Fibroblast of lung (primary cell): ENCODE measurements at regions not wholly inside any gene's neighbourhood (a gene's known extent, or its start where the extent isn't known, plus 50 kb on each side); places are given as distances from the start of the nearest gene placed in this dataset.

Experiments
- DNase-seq, 2 donors: peaks; one replicate each; pipeline versions ENCODE4 v3.0.0 to v3.0.0-alpha.2; 2010; ENCODE audit warnings: low read depth in 2 of 2
- H2AFZ ChIP-seq: 2 replicates; pipeline ENCODE4 v1.5.1; 2012; ENCODE audit warnings: low read length, control low read depth, inconsistent platforms
- H3K27ac ChIP-seq: 2 replicates; pipeline ENCODE4 v1.5.1; 2011; ENCODE audit warnings: low read length, control low read depth; ENCODE audit not compliant: insufficient read depth
- H3K27me3 ChIP-seq: 2 replicates; pipeline ENCODE4 v1.5.1; 2011; ENCODE audit warnings: mild to moderate bottlenecking, low read length; ENCODE audit not compliant: control insufficient read depth, insufficient read depth
- H3K36me3 ChIP-seq: 2 replicates; pipeline ENCODE4 v1.5.1; 2011; ENCODE audit warnings: low read length; ENCODE audit not compliant: control insufficient read depth, insufficient read depth
- H3K4me1 ChIP-seq: 2 replicates; pipeline ENCODE4 v1.5.1; 2011; ENCODE audit warnings: low read length; ENCODE audit not compliant: control insufficient read depth, insufficient read depth; ENCODE audit errors: extremely low read depth
- H3K4me2 ChIP-seq: 2 replicates; pipeline ENCODE4 v1.5.1; 2011; ENCODE audit warnings: low read length, control low read depth; ENCODE audit not compliant: insufficient read depth; ENCODE audit errors: extremely low read depth
- H3K4me3 ChIP-seq, 4 experiments: fragments of 200-600 bp in 1 of 4; sonication (generic) in 1 of 4; replicated peaks in 1 of 4; 2 replicates each; pipeline ENCODE4 v1.5.1; 2011 to 2016; ENCODE audit warnings: low read length in 4 of 4, low read depth in 3 of 4, mild to moderate bottlenecking in 3 of 4, control low read depth in 2 of 4, inconsistent platforms in 1 of 4, mixed read lengths in 1 of 4; ENCODE audit not compliant: insufficient read depth in 1 of 4; ENCODE audit errors: control extremely low read depth in 1 of 4
- H3K79me2 ChIP-seq: 2 replicates; pipeline ENCODE4 v1.5.1; 2012; ENCODE audit warnings: mild to moderate bottlenecking, low read length, inconsistent platforms; ENCODE audit not compliant: control insufficient read depth, insufficient read depth
- H3K9ac ChIP-seq: 2 replicates; pipeline ENCODE4 v1.5.1; 2011; ENCODE audit warnings: mild to moderate bottlenecking, low read length, control low read depth; ENCODE audit not compliant: insufficient read depth
- H3K9me3 ChIP-seq: 2 replicates; pipeline ENCODE4 v1.5.1; 2012; ENCODE audit warnings: low read depth, low read length; ENCODE audit not compliant: control insufficient read depth, insufficient read depth
- H4K20me1 ChIP-seq: 2 replicates; pipeline ENCODE4 v1.5.1; 2011; ENCODE audit warnings: low read length; ENCODE audit not compliant: control insufficient read depth, insufficient read depth; ENCODE audit errors: extremely low read depth
- CTCF ChIP-seq, 2 donors: IDR thresholded peaks in 1 of 2; conservative IDR thresholded peaks in 1 of 2; 1 replicate in 1 of 2; 2 replicates in 1 of 2; pipeline ENCODE4 v1.5.1; 2011 to 2012; ENCODE audit warnings: low read length in 2 of 2, control low read depth in 1 of 2, inconsistent platforms in 1 of 2, low read depth in 1 of 2, mild to moderate bottlenecking in 1 of 2
- EZH2 ChIP-seq: IDR thresholded peaks from 2 replicates; pipeline ENCODE4 v1.5.1; 2012; ENCODE audit warnings: low read length, control low read depth, mild to moderate bottlenecking; ENCODE audit errors: missing control alignments

DNA sequence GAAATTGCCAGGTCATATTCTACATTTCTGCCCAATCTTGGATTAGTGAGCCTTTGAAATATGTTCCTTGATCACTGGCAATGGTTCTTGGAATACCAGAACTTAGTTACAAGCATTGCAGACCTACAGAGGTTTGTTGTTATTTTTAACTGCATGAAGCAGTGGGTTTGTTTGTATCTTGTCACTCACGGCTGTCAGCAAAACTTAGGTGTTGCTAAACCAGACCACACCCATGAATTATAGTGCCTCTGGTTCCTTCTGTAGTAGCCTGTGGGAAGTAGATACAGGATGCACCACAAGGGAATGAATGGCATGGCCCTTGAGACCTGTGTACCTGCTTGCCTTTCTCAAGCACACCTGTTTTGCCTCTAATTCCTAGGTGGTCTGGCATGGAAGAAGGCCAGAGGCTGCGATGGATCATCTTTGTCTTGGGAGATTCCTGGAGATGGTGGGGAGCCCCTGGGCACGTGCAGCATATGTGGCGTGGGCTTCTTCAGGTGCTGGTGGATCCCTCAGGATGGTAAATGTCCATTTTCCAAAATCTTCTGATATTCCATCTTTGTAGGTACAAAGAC, 138.8 kb downstream of the SNRPN start:
- DNase-seq = no peak
- Histone ChIP-seq H3K79me2 (no peaks in the 10 kb centered on the region), H2AFZ (no peak overlapping the region), H3K9me3 (no peaks in the 10 kb centered on the region), H3K27me3 (no peaks in the 10 kb centered on the region), H3K4me3 (no peak overlapping the region), H3K4me1 (no peaks in the 10 kb centered on the region), H3K36me3 (peaks cover 2% of the 10 kb centered on the region), H3K9ac (no peak overlapping the region), H3K27ac (no peak overlapping the region), H3K4me2 (no peak overlapping the region), H4K20me1 (no peaks in the 10 kb centered on the region)
- TF ChIP-seq EZH2 = no peak
- no peak for TF ChIP-seq CTCF (conservative IDR thresholded peaks at IDR 0.05 in 1 of 2, IDR thresholded peaks at IDR 0.05 in 1 of 2; ENCODE audit: low read depth in 1 of 2, low read length in 2 of 2)

- H3K4me3 ChIP-seq = no peak overlapping the region
- no peaks in the 10 kb centered on the region for H3K27me3 ChIP-seq
- peaks cover 2% of the 10 kb centered on the region for H3K36me3 ChIP-seq
- H3K4me2 ChIP-seq = no peak overlapping the region
- H3K27ac ChIP-seq = no peak overlapping the region
- TF ChIP-seq EZH2 (no peak), CTCF (conservative IDR thresholded peaks at IDR 0.05 in 1 of 2, IDR thresholded peaks at IDR 0.05 in 1 of 2; ENCODE audit: low read depth in 1 of 2, low read length in 2 of 2) (no peak)
- H3K9me3 ChIP-seq = no peaks in the 10 kb centered on the region
- no peaks in the 10 kb centered on the region for H3K4me1 ChIP-seq
- DNase-seq = no peak
- no peaks in the 10 kb centered on the region for H4K20me1 ChIP-seq
- H2AFZ ChIP-seq = no peak overlapping the region
- no peaks in the 10 kb centered on the region for H3K79me2 ChIP-seq
- H3K9ac ChIP-seq = no peak overlapping the region
Observed at GRCh38 chr15:25094066-25094465, 139.3 kb downstream of the SNRPN start.

GRCh38 chr15:25094519-25094918, 139.7 kb downstream of the SNRPN start:
- Histone ChIP-seq H3K36me3 (peaks cover 2% of the 10 kb centered on the region), H3K4me2 (no peak overlapping the region), H3K79me2 (no peaks in the 10 kb centered on the region), H3K27me3 (no peaks in the 10 kb centered on the region), H2AFZ (no peak overlapping the region), H4K20me1 (no peaks in the 10 kb centered on the region), H3K9ac (no peak overlapping the region), H3K4me1 (no peaks in the 10 kb centered on the region), H3K9me3 (no peaks in the 10 kb centered on the region), H3K27ac (no peak overlapping the region), H3K4me3 (no peak overlapping the region)
- no peak for DNase-seq
- TF ChIP-seq CTCF (conservative IDR thresholded peaks at IDR 0.05 in 1 of 2, IDR thresholded peaks at IDR 0.05 in 1 of 2; ENCODE audit: low read depth in 1 of 2, low read length in 2 of 2) = no peak
- TF ChIP-seq EZH2 = no peak
